GM12865 (cell line): ENCODE measurements at regions not wholly inside any gene's neighbourhood (a gene's known extent, or its start where the extent isn't known, plus 50 kb on each side); places are given as distances from the start of the nearest gene placed in this dataset.

Source experiments
- DNase-seq: peaks from one replicate; pipeline ENCODE4 v3.0.0; 2010; ENCODE audit warnings: low read depth
- H3K4me3 ChIP-seq: 2 replicates; pipeline ENCODE4 v1.5.1; 2011; ENCODE audit warnings: mild to moderate bottlenecking, low read depth, low read length, control low read depth
- TF ChIP-seq, protein P1 (sequence below): IDR thresholded peaks from 2 replicates; pipeline ENCODE4 v1.5.1; 2011; ENCODE audit warnings: low read length, control low read depth, low read depth, inconsistent platforms; ENCODE audit not compliant: insufficient read depth; ENCODE audit errors: missing control alignments

DNA sequence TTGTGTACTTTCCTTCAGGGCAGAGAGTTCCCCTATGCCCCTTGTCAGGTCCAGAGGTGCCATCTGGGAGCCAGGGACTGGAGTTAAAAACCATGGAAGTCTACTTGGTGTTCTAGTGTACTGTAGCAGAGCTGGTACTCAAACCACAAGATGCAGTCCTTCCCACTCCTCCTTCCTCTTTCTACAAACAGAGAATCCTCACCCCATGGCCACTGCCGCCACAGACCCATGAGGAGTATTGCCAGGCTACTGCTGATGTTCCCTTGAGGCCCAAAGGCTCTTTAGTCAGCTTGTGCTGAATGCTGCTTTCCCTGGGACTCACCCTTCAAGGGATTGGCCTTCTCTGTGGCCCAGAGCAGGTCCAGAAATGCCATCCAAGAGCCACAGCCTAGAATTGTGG is 229.2 kb upstream of the ZPLD1 start:
- TF ChIP-seq, protein P1, sequence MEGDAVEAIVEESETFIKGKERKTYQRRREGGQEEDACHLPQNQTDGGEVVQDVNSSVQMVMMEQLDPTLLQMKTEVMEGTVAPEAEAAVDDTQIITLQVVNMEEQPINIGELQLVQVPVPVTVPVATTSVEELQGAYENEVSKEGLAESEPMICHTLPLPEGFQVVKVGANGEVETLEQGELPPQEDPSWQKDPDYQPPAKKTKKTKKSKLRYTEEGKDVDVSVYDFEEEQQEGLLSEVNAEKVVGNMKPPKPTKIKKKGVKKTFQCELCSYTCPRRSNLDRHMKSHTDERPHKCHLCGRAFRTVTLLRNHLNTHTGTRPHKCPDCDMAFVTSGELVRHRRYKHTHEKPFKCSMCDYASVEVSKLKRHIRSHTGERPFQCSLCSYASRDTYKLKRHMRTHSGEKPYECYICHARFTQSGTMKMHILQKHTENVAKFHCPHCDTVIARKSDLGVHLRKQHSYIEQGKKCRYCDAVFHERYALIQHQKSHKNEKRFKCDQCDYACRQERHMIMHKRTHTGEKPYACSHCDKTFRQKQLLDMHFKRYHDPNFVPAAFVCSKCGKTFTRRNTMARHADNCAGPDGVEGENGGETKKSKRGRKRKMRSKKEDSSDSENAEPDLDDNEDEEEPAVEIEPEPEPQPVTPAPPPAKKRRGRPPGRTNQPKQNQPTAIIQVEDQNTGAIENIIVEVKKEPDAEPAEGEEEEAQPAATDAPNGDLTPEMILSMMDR: no peak
- DNase-seq: no peak
- no peak overlapping the region for H3K4me3 ChIP-seq

DNA sequence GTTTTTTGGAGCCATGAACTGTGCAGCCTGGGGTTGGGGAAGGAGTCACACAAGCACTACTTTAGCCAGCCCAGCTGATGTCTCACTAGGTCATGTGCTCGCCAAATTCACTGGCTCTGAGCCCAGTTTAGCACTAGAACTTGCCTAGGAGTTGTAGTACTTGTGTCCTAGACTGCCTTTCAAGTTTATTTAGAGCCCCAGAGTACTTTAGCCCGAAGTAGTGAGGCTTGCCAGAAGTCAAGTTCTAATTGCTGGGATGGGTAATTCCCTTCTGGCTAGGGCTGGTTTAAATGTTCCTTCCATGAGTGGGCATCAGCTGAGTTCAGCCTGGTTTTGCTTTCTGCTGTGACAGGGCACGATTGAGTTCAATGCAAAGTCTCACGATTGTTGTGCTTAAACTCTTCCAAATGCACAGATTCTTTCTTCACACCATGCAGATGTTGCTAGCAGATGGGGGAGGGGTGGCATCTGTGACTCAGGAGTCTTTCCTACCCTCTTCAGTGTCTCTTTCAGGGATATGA is 228.2 kb upstream of the ZPLD1 start:
- no peak for DNase-seq

DNA sequence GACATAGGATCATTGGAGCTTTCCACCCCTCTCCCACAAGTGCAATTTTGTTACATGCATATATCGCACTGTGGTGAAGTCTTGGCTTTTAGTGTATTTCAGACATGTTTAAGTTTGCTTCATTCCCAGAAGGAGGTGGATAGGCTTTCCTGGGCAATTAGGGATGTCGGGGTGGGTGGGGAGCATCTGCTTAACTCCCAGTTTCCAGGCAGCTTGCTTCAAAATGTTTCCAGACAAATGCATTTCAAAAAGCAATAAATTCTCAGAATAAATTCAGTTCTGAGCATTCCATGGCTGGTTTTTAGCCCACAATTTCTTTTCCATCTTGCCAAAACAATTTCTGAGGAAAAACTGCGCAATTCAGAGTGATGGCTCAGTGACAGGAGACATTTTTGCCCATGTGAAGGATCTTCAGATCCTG is 227.7 kb upstream of the ZPLD1 start:
- TF ChIP-seq, protein P1: no peak
- H3K4me3 ChIP-seq: no peak overlapping the region
- no peak for DNase-seq

More for the DNA sequence above, 228.2 kb upstream of the ZPLD1 start:
- TF ChIP-seq, protein P1: no peak
- H3K4me3 ChIP-seq: no peak overlapping the region

- TF ChIP-seq, protein P1: no peak
Measured at GRCh38 chr3:102215166-102215565, 219.6 kb upstream of the ZPLD1 start.

DNA sequence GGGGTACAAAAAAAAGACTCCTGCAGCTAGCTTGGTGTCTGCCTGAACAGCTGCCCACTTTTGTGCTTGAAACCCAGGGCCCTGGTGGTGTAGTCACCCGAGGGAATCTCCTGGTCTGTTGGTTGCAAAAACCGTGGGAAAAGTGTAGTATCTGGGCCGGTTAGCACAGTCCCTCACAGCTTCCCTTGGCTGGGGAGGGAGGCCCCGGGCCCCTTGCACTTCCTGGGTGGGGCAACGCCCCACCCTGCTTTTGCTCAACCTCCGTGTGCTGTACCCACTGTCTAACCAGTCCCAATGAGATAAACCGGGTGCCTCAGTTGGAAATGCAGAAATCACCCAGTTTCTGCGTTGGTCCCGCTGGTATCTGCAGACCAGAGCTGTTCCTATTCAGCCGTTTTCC is 211.7 kb upstream of the ZPLD1 start:
- no peak for DNase-seq
- H3K4me3 ChIP-seq: no peak overlapping the region

More at GRCh38 chr3:102215166-102215565, 219.6 kb upstream of the ZPLD1 start:
- H3K4me3 ChIP-seq: no peak overlapping the region
- DNase-seq: no peak

DNA sequence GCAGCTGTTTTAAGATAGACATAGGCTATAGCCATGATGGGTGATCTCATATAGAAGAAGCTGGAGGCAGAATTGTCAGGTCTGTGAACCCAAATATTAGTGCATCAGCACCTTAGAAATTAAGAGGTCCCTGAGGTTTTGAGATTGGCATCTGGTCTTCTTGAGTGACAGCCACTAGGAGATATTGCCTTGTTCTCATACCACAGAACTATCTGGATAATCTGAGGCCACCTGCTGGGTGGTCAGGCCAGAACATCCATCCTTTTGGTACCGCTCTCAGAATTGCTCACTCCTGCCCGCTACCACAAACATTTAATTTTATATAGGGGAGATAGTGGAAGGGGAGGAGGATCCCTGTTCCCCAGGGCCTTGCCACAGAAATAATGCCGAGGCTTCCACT is 210.6 kb upstream of the ZPLD1 start:
- no peak overlapping the region for H3K4me3 ChIP-seq
- TF ChIP-seq, protein P1: no peak
- DNase-seq: peak; percentile 44

More for the DNA sequence above, 211.7 kb upstream of the ZPLD1 start:
- TF ChIP-seq, protein P1: no peak

GRCh38 chr3:102225005-102225404 is 209.8 kb upstream of the ZPLD1 start:
- TF ChIP-seq, protein P1: no peak
- no peak for DNase-seq
- no peak overlapping the region for H3K4me3 ChIP-seq
